Ishikawa (cell line): ENCODE measurements at regions not wholly inside any gene's neighbourhood (a gene's known extent, or its start where the extent isn't known, plus 50 kb on each side); places are given as distances from the start of the nearest gene placed in this dataset.
A peak's percentile ranks its signal among the peaks of the same experiment; 100 is the strongest.

Experiments
- CEBPB ChIP-seq: IDR thresholded peaks from 2 replicates; pipeline ENCODE4 v1.6.1; 2012
- CREB1 ChIP-seq: IDR thresholded peaks from 2 replicates; pipeline ENCODE4 v1.6.1; 2012; ENCODE audit warnings: low read depth
- EGR1 ChIP-seq: IDR thresholded peaks from 2 replicates; pipeline ENCODE4 v1.6.1; 2012
- EP300 ChIP-seq: IDR thresholded peaks from 2 replicates; pipeline ENCODE4 v1.6.1; 2012; ENCODE audit warnings: borderline replicate concordance
- FOXM1 ChIP-seq: IDR thresholded peaks from 2 replicates; pipeline ENCODE4 v1.6.1; 2012; ENCODE audit warnings: low read depth, borderline replicate concordance
- NFIC ChIP-seq: IDR thresholded peaks from 2 replicates; pipeline ENCODE4 v1.6.1; 2012
- RAD21 ChIP-seq: IDR thresholded peaks from 2 replicates; pipeline ENCODE4 v1.6.1; 2012; ENCODE audit warnings: low read depth
- TAF1 ChIP-seq: IDR thresholded peaks from 2 replicates; pipeline ENCODE4 v1.6.1; 2012; ENCODE audit warnings: low read depth, mild to moderate bottlenecking
- TCF12 ChIP-seq: IDR thresholded peaks from 2 replicates; pipeline ENCODE4 v1.6.1; 2012; ENCODE audit warnings: low read depth
- TEAD4 ChIP-seq: IDR thresholded peaks from 2 replicates; pipeline ENCODE4 v1.6.1; 2012
- YY1 ChIP-seq: IDR thresholded peaks from 2 replicates; pipeline ENCODE4 v1.6.1; 2012; ENCODE audit warnings: low read depth
- ZBTB7A ChIP-seq: IDR thresholded peaks from 2 replicates; pipeline ENCODE4 v1.6.1; 2012; ENCODE audit warnings: low read depth
- TF ChIP-seq, protein P1 (sequence below): IDR thresholded peaks from 2 replicates; pipeline ENCODE4 v1.6.1; 2012
- TF ChIP-seq, protein P2 (sequence below): IDR thresholded peaks from 2 replicates; pipeline ENCODE4 v1.6.1; 2012; ENCODE audit warnings: low read depth, mild to moderate bottlenecking
- TF ChIP-seq, protein P3 (sequence below): IDR thresholded peaks from 2 replicates; pipeline ENCODE4 v1.6.1; 2012

DNA sequence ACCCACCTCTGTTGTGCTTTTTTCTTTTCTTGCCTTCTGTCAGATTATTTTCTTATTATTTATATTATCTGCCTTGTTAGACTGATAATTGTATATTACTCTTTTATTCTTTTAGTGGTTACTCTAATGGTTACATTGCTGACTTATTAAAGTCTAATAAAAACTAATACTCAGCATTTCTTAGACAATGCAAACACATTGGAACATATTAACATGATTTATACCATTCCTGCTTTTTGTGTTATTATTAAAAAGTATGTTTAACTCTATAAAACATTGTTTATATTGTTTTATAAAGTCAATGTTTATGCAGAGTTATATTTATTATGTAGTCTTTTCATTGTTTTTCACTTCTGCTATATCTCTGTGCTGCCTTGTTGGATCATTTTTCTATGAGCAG lies 68.0 kb upstream of the CACNA2D1 start:
- TF ChIP-seq CREB1 (no peak), NFIC (no peak), CEBPB (no peak), YY1 (no peak), RAD21 (no peak), TEAD4 (no peak), EGR1 (no peak), TCF12 (no peak), ZBTB7A (no peak), FOXM1 (no peak), EP300 (no peak), TAF1 (no peak)
- TF ChIP-seq, protein P1, sequence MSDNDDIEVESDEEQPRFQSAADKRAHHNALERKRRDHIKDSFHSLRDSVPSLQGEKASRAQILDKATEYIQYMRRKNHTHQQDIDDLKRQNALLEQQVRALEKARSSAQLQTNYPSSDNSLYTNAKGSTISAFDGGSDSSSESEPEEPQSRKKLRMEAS, result no peak
- TF ChIP-seq, protein P2, sequence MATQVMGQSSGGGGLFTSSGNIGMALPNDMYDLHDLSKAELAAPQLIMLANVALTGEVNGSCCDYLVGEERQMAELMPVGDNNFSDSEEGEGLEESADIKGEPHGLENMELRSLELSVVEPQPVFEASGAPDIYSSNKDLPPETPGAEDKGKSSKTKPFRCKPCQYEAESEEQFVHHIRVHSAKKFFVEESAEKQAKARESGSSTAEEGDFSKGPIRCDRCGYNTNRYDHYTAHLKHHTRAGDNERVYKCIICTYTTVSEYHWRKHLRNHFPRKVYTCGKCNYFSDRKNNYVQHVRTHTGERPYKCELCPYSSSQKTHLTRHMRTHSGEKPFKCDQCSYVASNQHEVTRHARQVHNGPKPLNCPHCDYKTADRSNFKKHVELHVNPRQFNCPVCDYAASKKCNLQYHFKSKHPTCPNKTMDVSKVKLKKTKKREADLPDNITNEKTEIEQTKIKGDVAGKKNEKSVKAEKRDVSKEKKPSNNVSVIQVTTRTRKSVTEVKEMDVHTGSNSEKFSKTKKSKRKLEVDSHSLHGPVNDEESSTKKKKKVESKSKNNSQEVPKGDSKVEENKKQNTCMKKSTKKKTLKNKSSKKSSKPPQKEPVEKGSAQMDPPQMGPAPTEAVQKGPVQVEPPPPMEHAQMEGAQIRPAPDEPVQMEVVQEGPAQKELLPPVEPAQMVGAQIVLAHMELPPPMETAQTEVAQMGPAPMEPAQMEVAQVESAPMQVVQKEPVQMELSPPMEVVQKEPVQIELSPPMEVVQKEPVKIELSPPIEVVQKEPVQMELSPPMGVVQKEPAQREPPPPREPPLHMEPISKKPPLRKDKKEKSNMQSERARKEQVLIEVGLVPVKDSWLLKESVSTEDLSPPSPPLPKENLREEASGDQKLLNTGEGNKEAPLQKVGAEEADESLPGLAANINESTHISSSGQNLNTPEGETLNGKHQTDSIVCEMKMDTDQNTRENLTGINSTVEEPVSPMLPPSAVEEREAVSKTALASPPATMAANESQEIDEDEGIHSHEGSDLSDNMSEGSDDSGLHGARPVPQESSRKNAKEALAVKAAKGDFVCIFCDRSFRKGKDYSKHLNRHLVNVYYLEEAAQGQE, result no peak
- TF ChIP-seq, protein P3, sequence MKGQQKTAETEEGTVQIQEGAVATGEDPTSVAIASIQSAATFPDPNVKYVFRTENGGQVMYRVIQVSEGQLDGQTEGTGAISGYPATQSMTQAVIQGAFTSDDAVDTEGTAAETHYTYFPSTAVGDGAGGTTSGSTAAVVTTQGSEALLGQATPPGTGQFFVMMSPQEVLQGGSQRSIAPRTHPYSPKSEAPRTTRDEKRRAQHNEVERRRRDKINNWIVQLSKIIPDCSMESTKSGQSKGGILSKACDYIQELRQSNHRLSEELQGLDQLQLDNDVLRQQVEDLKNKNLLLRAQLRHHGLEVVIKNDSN, result no peak

DNA sequence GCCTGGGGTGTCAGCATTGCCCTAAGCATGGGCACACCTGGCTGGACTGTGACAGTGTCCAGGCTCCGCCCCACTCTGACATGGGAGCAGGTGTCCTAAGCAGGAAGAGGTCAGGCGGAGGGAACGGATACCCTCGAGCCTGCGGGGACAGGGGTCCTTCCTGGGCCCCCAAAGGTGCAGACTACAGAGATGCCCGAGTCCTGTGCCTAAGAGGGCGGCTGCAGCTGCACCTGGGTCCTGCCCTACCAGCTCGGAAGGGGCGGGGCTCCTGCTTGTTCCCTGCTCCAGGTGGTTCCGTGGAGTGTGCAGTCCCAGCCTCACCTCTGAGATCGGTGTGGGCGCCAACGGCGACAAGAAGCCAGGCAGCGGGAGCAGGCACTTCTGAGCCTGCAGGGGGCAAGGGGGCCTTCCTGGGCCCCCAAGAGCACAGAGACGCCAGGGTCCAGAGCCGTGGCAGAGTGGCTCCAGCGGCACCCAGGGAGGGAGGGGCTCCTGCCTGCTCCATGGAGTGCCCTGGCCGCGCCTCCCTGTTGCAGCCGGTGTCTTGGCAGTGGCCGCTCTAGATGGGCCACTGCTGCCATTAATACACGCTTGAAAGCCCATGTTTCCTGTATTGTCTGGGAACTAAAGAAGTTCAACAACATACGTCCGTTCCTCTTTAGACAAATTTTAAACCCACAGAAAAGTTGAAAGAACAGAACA lies 64.5 kb upstream of the CACNA2D1 start:
- TF ChIP-seq CREB1, result no peak
- TF ChIP-seq ZBTB7A, result 0 out of 2 replicates have a peak, but pooled peaks have one; percentile 36

DNA sequence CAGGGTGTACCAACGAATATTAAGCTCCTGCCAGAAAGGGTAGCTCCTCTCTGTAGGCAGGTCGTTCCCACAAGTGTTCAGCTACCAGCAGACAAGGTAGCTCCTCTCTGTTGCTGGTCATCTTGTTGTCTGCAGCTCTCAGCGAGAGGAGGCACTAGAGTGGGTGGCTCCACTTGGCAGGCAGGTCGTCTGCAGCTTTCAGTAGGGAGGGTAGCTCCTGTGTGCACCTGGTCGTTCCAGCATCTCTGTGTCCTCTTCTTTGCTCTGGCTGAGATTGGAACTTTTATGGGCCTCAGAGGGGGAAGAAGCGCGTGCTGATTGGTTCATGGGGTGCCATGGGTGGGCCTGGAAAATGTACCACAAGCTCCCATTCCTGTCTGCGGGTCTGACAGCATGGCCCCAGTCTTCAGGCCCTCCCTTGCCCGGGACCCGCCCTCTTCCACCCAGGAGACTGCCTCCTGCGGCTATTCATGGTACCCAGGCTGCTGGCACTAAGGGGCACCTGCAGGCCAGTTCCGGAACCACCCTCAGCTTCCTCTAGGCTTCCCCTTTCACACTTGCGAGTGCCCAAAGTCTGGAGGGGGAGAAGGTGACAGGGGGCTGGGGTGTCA lies 63.9 kb upstream of the CACNA2D1 start:
- TF ChIP-seq, protein P3, result no peak
- no peak for TF ChIP-seq NFIC
- TF ChIP-seq ZBTB7A, result no peak
- no peak for TF ChIP-seq RAD21
- TF ChIP-seq YY1, result no peak
- TF ChIP-seq, protein P2, result no peak
- TF ChIP-seq TAF1, result no peak
- TF ChIP-seq EGR1, result no peak
- no peak for TF ChIP-seq TEAD4
- TF ChIP-seq, protein P1, result no peak
- no peak for TF ChIP-seq CEBPB
- TF ChIP-seq EP300, result no peak
- no peak for TF ChIP-seq FOXM1
- no peak for TF ChIP-seq CREB1
- no peak for TF ChIP-seq TCF12

DNA sequence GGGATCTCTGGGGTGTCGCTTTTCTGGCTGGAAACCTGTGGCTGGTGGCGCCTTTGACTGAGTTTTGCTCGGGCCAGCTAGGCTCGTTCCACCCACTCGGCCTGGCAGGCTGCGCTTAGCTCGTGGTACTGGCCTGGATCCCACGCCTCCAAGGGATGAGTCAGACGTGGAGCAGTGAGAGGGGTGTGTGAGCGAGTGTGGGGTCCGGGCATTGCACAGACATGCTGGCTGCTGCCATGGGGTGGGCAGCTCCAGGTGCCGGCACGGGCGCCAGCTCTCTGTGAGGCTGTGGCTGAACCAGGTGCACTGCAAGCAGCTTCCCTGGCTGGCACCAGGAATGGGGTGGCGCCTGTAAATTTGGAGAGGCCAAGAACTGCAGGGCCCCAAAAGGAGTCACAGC lies 63.1 kb upstream of the CACNA2D1 start:
- TF ChIP-seq EGR1 (no peak), YY1 (no peak), CEBPB (no peak), EP300 (no peak), RAD21 (no peak), TEAD4 (no peak), FOXM1 (no peak)
- TF ChIP-seq, protein P3, result no peak
- TF ChIP-seq, protein P2, result no peak
